ENCODE measurements at regions not wholly inside any gene's neighbourhood (a gene's known extent, or its start where the extent isn't known, plus 50 kb on each side); places are given as distances from the start of the nearest gene placed in this dataset.

GRCh38 chr2:239814116-239814860 is 210.9 kb downstream of the NDUFA10 start:
- 41 to 47% methylated on average over 15 of the region's 15 CpGs for WGBS, 2 donors
- H3K9me3 ChIP-seq: no peaks in the 10 kb centered on the region
- no peak overlapping the region for H3K4me3 ChIP-seq
- ATAC-seq: peak in 3 of 4 donors; percentile 46 to 65 (median 53)
- FAIRE-seq: peak; percentile 51
- H3K27me3 ChIP-seq: no peaks in the 10 kb centered on the region
- no peaks in the 10 kb centered on the region for H3K36me3 ChIP-seq
- intact Hi-C loops (cut with DNase I): no loop called here
- H3K27ac ChIP-seq: peak overlapping the region; percentile 28 to 41 (median 36)
- no peak for TF ChIP-seq CTCF (IDR thresholded peaks at IDR 0.05)
- H3K4me1 ChIP-seq: no peaks in the 10 kb centered on the region
- peak in 2 of 6 donors; percentile 22 to 31 for DNase-seq

DNA sequence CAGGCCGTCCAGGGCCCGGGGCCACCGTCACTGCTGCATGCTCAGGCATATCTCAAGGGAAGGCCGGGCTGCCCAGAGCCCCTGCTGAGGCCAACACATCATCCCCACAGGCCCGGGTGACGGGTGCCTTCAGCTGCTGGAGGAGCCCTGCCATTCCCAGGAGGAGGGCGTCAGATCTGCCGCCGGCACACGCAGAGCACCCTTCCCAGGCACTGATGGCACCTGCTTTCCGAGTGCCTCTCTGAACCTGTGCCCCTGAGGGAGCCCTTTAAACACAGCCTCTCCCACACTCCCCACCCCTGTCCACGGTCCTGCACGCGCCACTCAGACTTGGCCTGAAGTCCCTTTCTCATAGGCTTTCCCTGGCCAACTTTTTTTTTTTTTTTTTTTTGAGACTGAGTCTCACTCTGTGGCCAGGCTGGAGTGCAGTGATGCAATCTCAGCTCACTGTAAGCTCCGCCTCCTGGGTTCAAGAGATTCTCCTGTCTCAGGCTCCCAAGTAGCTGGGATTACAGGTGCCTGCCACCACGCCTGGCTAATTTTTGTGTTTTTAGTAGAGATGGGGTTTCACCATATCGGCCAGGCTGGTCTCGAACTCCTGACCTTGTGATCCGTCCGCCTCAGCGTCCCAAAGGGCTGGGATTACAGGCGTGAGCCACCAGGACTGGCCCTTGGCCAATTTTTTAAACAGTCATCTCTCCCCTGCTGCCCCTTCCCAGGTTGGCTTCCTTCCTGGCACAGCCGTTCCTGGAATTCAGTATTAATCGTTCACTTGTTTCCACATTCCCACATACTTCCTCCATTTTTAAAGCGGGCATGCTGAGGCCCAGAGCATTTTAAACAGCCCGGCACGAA is 211.7 kb downstream of the NDUFA10 start:
- FAIRE-seq: no peak
- TF ChIP-seq CTCF (IDR thresholded peaks at IDR 0.05): no peak
- DNase-seq: peak in 3 of 6 donors; percentile 12 to 46 (median 19)
- H3K36me3 ChIP-seq: no peaks in the 10 kb centered on the region
- H3K27me3 ChIP-seq: no peaks in the 10 kb centered on the region
- WGBS, 2 donors: 65 to 78% methylated on average over 27 of the region's 27 CpGs
- H3K9me3 ChIP-seq: no peaks in the 10 kb centered on the region
- no peaks in the 10 kb centered on the region for H3K4me1 ChIP-seq
- ATAC-seq: peak; percentile 8 to 46 (median 36)
- H3K4me3 ChIP-seq: no peak overlapping the region
- intact Hi-C loops (cut with DNase I): no loop called here
- H3K27ac ChIP-seq: peak overlapping the region in 3 of 4 donors; percentile 28 to 41 (median 38)

- H3K4me3 ChIP-seq: no peak overlapping the region
- no peak for FAIRE-seq
- no peak for ATAC-seq
- no peaks in the 10 kb centered on the region for H3K9me3 ChIP-seq
- TF ChIP-seq CTCF (IDR thresholded peaks at IDR 0.05): no peak
- H3K36me3 ChIP-seq: no peaks in the 10 kb centered on the region
- no peaks in the 10 kb centered on the region for H3K4me1 ChIP-seq
- WGBS, 2 donors: 74 to 85% methylated on average over 20 of the region's 20 CpGs
- no peaks in the 10 kb centered on the region for H3K27me3 ChIP-seq
- DNase-seq: no peak
- intact Hi-C loops (cut with DNase I): no loop called here
- no peak overlapping the region for H3K27ac ChIP-seq
Observed at GRCh38 chr2:239811806-239812560, 213.2 kb downstream of the NDUFA10 start.

- intact Hi-C loops (cut with DNase I): no loop called here
- Histone ChIP-seq H3K27ac (no peak overlapping the region), H3K36me3 (no peaks in the 10 kb centered on the region), H3K9me3 (no peaks in the 10 kb centered on the region), H3K27me3 (no peaks in the 10 kb centered on the region), H3K4me1 (no peaks in the 10 kb centered on the region), H3K4me3 (no peak overlapping the region)
- WGBS, 2 donors: 39 to 58% methylated on average over 14 of the region's 14 CpGs
- ATAC-seq (peak in 1 of 4 donors; percentile 45), DNase-seq (no peak), FAIRE-seq (no peak)
- no peak for TF ChIP-seq CTCF (IDR thresholded peaks at IDR 0.05)
Observed at GRCh38 chr2:239811111-239811781, 213.9 kb downstream of the NDUFA10 start.

All from pancreas (tissue), 10 donors.